AG04450 (cell line): ENCODE measurements at regions not wholly inside any gene's neighbourhood (a gene's known extent, or its start where the extent isn't known, plus 50 kb on each side); places are given as distances from the start of the nearest gene placed in this dataset.

Source experiments
- CTCF ChIA-PET: fragments of 300-600, 350-600 bp; formaldehyde crosslinking; extraction: SDS; loops from one replicate; lab custom pipeline; 2022; ENCODE audit warnings: antibody characterized with exemption, inconsistent platforms; lab: Charles Lee
- POLR2A ChIA-PET: fragments of 350-600 bp; formaldehyde crosslinking; extraction: SDS; loops from one replicate; lab custom pipeline; 2021; ENCODE audit warnings: antibody characterized with exemption, inconsistent platforms; lab: Yijun Ruan, JAX
- DNase-seq: peaks from one replicate; pipeline ENCODE4 v3.0.0-alpha.2; 2011; ENCODE audit warnings: low read depth, low spot score
- H3K27ac ChIP-seq: one replicate; pipeline ENCODE4 v1.5.1; 2012; ENCODE audit warnings: low read depth, low read length, control low read depth
- H3K27me3 ChIP-seq: one replicate; pipeline ENCODE4 v1.6.0; 2012; ENCODE audit warnings: low read length; ENCODE audit not compliant: control insufficient read depth, insufficient read depth
- H3K4me3 ChIP-seq: 2 replicates; pipeline ENCODE4 v1.5.1; 2011; ENCODE audit warnings: mild to moderate bottlenecking, low read depth, low read length, control low read depth
- H3K9me3 ChIP-seq: 2 replicates; pipeline ENCODE4 v1.5.1; 2012; ENCODE audit warnings: low read length; ENCODE audit not compliant: control insufficient read depth, insufficient read depth
- CTCF ChIP-seq: IDR thresholded peaks from 2 replicates; pipeline ENCODE4 v1.5.1; 2011; ENCODE audit warnings: low read depth, low read length, control low read depth, inconsistent platforms

GRCh38 chr13:81446441-81446840, 1105.5 kb upstream of the SPRY2 start:
- POLR2A ChIA-PET = no interaction called here
- Histone ChIP-seq H3K27ac (no peak overlapping the region), H3K27me3 (no peaks in the 10 kb centered on the region), H3K4me3 (no peak overlapping the region), H3K9me3 (peaks cover 3% of the 10 kb centered on the region)
- DNase-seq = no peak
- CTCF ChIA-PET = no interaction called here
- TF ChIP-seq CTCF = no peak

- no peak for DNase-seq
- ChIA-PET POLR2A (no interaction called here), CTCF (no interaction called here)
- no peak for TF ChIP-seq CTCF
- H3K27ac ChIP-seq = no peak overlapping the region
- no peak overlapping the region for H3K4me3 ChIP-seq
- no peaks in the 10 kb centered on the region for H3K27me3 ChIP-seq
- H3K9me3 ChIP-seq = no peaks in the 10 kb centered on the region
These were observed 1102.0 kb upstream of the SPRY2 start for GRCh38 chr13:81442904-81443303.

GRCh38 chr13:81425286-81425685, 1084.4 kb upstream of the SPRY2 start:
- Histone ChIP-seq H3K27ac (no peak overlapping the region), H3K4me3 (no peak overlapping the region), H3K27me3 (no peaks in the 10 kb centered on the region), H3K9me3 (no peaks in the 10 kb centered on the region)
- no peak for DNase-seq
- POLR2A ChIA-PET = no interaction called here
- no peak for TF ChIP-seq CTCF
- CTCF ChIA-PET = no interaction called here

GRCh38 chr13:81409284-81409683, 1068.4 kb upstream of the SPRY2 start:
- peaks cover 10% of the 10 kb centered on the region for H3K9me3 ChIP-seq
- POLR2A ChIA-PET = no interaction called here
- CTCF ChIA-PET = no interaction called here
- H3K27me3 ChIP-seq = no peaks in the 10 kb centered on the region
- no peak overlapping the region for H3K4me3 ChIP-seq
- no peak for TF ChIP-seq CTCF
- H3K27ac ChIP-seq = no peak overlapping the region
- no peak for DNase-seq

- no peak for DNase-seq
- Histone ChIP-seq H3K27ac (no peak overlapping the region), H3K27me3 (no peaks in the 10 kb centered on the region), H3K4me3 (no peak overlapping the region), H3K9me3 (peaks cover 7% of the 10 kb centered on the region; the same call in 1 of the 2 replicates)
- TF ChIP-seq CTCF = no peak
- POLR2A ChIA-PET = no interaction called here
- CTCF ChIA-PET = no interaction called here
These were observed 1067.7 kb upstream of the SPRY2 start for GRCh38 chr13:81408647-81409046.
